WTC11 (cell line): ENCODE measurements at regions not wholly inside any gene's neighbourhood (a gene's known extent, or its start where the extent isn't known, plus 50 kb on each side); places are given as distances from the start of the nearest gene placed in this dataset.
"Not testable (repeated sequence)": the region's sequence is repeated elsewhere in the genome, so short reads cannot be mapped to it uniquely, and the experiment has no call there.

Experiments used
- ATAC-seq: fragments of 200-7000 bp; cut with Tn5 transposase; 2 replicates; pipeline ENCODE4 v1.10.0; 2021; ENCODE audit warnings: mild to moderate bottlenecking, moderate library complexity
- CTCF ChIA-PET: fragments of 300-600 bp; sonication (Branson Sonifier 250); formaldehyde crosslinking; loops from one replicate; lab custom pipeline; 2021; ENCODE audit warnings: antibody characterized with exemption; lab: Charles Lee
- POLR2A ChIA-PET: fragments of 350-600 bp; sonication (Branson Sonifier 250); formaldehyde crosslinking; loops from one replicate; lab custom pipeline; 2021; ENCODE audit warnings: antibody characterized with exemption; lab: Charles Lee
- DNase-seq: peaks from one replicate; pipeline ENCODE4 v3.0.0; 2021; ENCODE audit warnings: low spot score
- H3K27ac Mint-ChIP-seq: 2 replicates; pipeline ENCODE4 v1.8.0; 2021; ENCODE audit warnings: mixed read lengths
- H3K27me3 Mint-ChIP-seq: 2 replicates; pipeline ENCODE4 v1.8.0; 2021; ENCODE audit warnings: low read depth, mild to moderate bottlenecking, moderate library complexity, mixed read lengths
- H3K36me3 Mint-ChIP-seq: 2 replicates; pipeline ENCODE4 v1.8.0; 2021; ENCODE audit warnings: mixed read lengths
- H3K4me1 Mint-ChIP-seq: 2 replicates; pipeline ENCODE4 v1.8.0; 2022; ENCODE audit warnings: mixed read lengths
- H3K4me3 Mint-ChIP-seq: 2 replicates; pipeline ENCODE4 v1.8.0; 2021; ENCODE audit warnings: mild to moderate bottlenecking, moderate library complexity, mixed read lengths
- H3K9me3 Mint-ChIP-seq: 2 replicates; pipeline ENCODE4 v1.8.0; 2021; ENCODE audit warnings: mixed read lengths
- E2F4 ChIP-seq: sonication (generic); formaldehyde crosslinking; IDR thresholded peaks from 2 replicates; pipeline ENCODE4 v1.8.1; 2022; ENCODE audit warnings: low read depth, mild to moderate bottlenecking, moderate library complexity, missing genetic modification reagents, borderline replicate concordance
- HMGA2 ChIP-seq: fragments of 250-450 bp; sonication (Bioruptor Pico); IDR thresholded peaks from 2 replicates; pipeline ENCODE4 v1.4.0; 2021; ENCODE audit warnings: mild to moderate bottlenecking, moderate library complexity
- HMGXB4 ChIP-seq: sonication (generic); formaldehyde crosslinking; IDR thresholded peaks from 2 replicates; pipeline ENCODE4 v1.8.1; 2023; ENCODE audit warnings: mild to moderate bottlenecking, moderate library complexity, missing genetic modification reagents
- JAZF1 ChIP-seq: fragments of 250-450 bp; sonication (Bioruptor Pico); IDR thresholded peaks from 2 replicates; pipeline ENCODE4 v1.9.0; 2021; ENCODE audit warnings: moderate library complexity, mild to moderate bottlenecking, inconsistent platforms
- NFATC4 ChIP-seq: fragments of 250-450 bp; sonication (Bioruptor Pico); IDR thresholded peaks from 2 replicates; pipeline ENCODE4 v1.9.0; 2021; ENCODE audit warnings: mild to moderate bottlenecking
- NR1H2 ChIP-seq: sonication (generic); formaldehyde crosslinking; IDR thresholded peaks from 2 replicates; pipeline ENCODE4 v1.9.0; 2021; ENCODE audit warnings: mild to moderate bottlenecking, moderate library complexity, missing genetic modification reagents
- NR2C2 ChIP-seq: sonication (generic); formaldehyde crosslinking; IDR thresholded peaks from 2 replicates; pipeline ENCODE4 v1.8.0; 2022; ENCODE audit warnings: mild to moderate bottlenecking, missing genetic modification reagents
- OVOL2 ChIP-seq: fragments of 250-450 bp; sonication (Bioruptor Pico); IDR thresholded peaks from 2 replicates; pipeline ENCODE4 v1.9.0; 2021; ENCODE audit warnings: mild to moderate bottlenecking, borderline replicate concordance
- STAT6 ChIP-seq: sonication (generic); formaldehyde crosslinking; conservative IDR thresholded peaks from 2 replicates; pipeline ENCODE4 v1.8.1; 2023; ENCODE audit warnings: mild to moderate bottlenecking, low read depth, missing genetic modification reagents, moderate library complexity
- TCF7 ChIP-seq: sonication (generic); formaldehyde crosslinking; IDR thresholded peaks from 2 replicates; pipeline ENCODE4 v1.8.0; 2022; ENCODE audit warnings: mild to moderate bottlenecking, low read depth, missing genetic modification reagents, moderate library complexity
- TEAD1 ChIP-seq: sonication (generic); formaldehyde crosslinking; IDR thresholded peaks from 2 replicates; pipeline ENCODE4 v1.8.0; 2022; ENCODE audit warnings: mild to moderate bottlenecking, missing genetic modification reagents
- TP53 ChIP-seq: sonication (generic); formaldehyde crosslinking; IDR thresholded peaks from 2 replicates; pipeline ENCODE4 v1.8.1; 2023; ENCODE audit warnings: mild to moderate bottlenecking, missing genetic modification reagents
- ZNF138 ChIP-seq: sonication (generic); formaldehyde crosslinking; conservative IDR thresholded peaks from 2 replicates; pipeline ENCODE4 v1.8.1; 2022; ENCODE audit warnings: mild to moderate bottlenecking, moderate library complexity, missing genetic modification reagents
- TF ChIP-seq, protein P1 (sequence below): sonication (generic); formaldehyde crosslinking; IDR thresholded peaks from 2 replicates; pipeline ENCODE4 v1.8.1; 2022; ENCODE audit warnings: mild to moderate bottlenecking, missing genetic modification reagents, moderate library complexity, borderline replicate concordance
- TF ChIP-seq, protein P2 (sequence below): fragments of 250-450 bp; sonication (Bioruptor Pico); IDR thresholded peaks from 2 replicates; pipeline ENCODE4 v1.9.0; 2021; ENCODE audit warnings: mild to moderate bottlenecking, borderline replicate concordance
- TF ChIP-seq, protein P3 (sequence below): sonication (generic); formaldehyde crosslinking; IDR thresholded peaks from 2 replicates; pipeline ENCODE4 v1.8.1; 2022; ENCODE audit warnings: low read depth, missing genetic modification reagents, borderline replicate concordance

DNA sequence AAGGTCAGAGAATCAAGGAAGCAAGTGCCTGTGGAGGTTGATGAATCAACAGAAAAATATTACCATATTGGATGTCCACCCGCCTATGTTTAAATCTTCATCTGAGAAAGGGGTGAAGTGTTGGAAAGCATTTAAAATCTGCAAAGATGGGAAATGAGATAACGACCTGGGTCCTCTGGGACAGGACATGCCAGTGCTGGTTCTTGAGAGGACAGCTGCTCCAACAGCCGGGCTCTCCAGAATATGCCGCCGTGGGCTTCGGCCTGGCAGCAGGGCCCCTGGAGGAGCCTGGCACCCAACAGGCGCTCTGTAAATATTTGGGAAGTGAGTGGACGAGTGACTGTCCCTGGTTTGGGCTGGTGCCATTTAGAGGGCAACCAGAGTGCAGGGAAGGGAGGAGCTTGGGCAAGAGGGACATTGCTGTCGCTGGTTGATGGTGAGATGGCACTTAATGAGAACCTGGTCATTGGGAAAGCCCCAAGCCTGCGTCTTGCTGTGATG lies 129.9 kb downstream of the KCNA5 start:
- H3K4me1 Mint-ChIP-seq, result peaks cover 4% of the 10 kb centered on the region; the same call in 1 of the 2 replicates
- peaks cover 4% of the 10 kb centered on the region; the same call in 1 of the 2 replicates for H3K9me3 Mint-ChIP-seq
- H3K27me3 Mint-ChIP-seq, result no peaks in the 10 kb centered on the region
- H3K4me3 Mint-ChIP-seq, result no peak overlapping the region
- DNase-seq, result no peak
- CTCF ChIA-PET, result interaction anchor here (0.6 to 3.4 kb wide), 6 partner anchors 233 to 572 kb away, joined by 3 to 19 read pairs (median 3); no protein-coding TSS in a partner anchor
- H3K36me3 Mint-ChIP-seq, result peaks cover 4% of the 10 kb centered on the region; the same call in 1 of the 2 replicates
- no peak overlapping the region for H3K27ac Mint-ChIP-seq
- POLR2A ChIA-PET, result no interaction called here
- ATAC-seq, result no peak
- TF ChIP-seq TP53 (CRISPR knock-in tag) (no peak), HMGXB4 (CRISPR knock-in tag) (no peak), OVOL2 (CRISPR knock-in tag) (no peak), ZNF138 (CRISPR knock-in tag) (no peak), NR1H2 (CRISPR knock-in tag) (no peak), STAT6 (CRISPR knock-in tag) (no peak), TCF7 (no peak), TEAD1 (CRISPR knock-in tag) (no peak), NR2C2 (no peak), HMGA2 (CRISPR knock-in tag) (no peak), JAZF1 (CRISPR knock-in tag) (no peak), E2F4 (CRISPR knock-in tag) (no peak), NFATC4 (CRISPR knock-in tag) (no peak)
- TF ChIP-seq, protein P1, sequence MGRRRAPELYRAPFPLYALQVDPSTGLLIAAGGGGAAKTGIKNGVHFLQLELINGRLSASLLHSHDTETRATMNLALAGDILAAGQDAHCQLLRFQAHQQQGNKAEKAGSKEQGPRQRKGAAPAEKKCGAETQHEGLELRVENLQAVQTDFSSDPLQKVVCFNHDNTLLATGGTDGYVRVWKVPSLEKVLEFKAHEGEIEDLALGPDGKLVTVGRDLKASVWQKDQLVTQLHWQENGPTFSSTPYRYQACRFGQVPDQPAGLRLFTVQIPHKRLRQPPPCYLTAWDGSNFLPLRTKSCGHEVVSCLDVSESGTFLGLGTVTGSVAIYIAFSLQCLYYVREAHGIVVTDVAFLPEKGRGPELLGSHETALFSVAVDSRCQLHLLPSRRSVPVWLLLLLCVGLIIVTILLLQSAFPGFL, result no peak
- TF ChIP-seq, protein P2, sequence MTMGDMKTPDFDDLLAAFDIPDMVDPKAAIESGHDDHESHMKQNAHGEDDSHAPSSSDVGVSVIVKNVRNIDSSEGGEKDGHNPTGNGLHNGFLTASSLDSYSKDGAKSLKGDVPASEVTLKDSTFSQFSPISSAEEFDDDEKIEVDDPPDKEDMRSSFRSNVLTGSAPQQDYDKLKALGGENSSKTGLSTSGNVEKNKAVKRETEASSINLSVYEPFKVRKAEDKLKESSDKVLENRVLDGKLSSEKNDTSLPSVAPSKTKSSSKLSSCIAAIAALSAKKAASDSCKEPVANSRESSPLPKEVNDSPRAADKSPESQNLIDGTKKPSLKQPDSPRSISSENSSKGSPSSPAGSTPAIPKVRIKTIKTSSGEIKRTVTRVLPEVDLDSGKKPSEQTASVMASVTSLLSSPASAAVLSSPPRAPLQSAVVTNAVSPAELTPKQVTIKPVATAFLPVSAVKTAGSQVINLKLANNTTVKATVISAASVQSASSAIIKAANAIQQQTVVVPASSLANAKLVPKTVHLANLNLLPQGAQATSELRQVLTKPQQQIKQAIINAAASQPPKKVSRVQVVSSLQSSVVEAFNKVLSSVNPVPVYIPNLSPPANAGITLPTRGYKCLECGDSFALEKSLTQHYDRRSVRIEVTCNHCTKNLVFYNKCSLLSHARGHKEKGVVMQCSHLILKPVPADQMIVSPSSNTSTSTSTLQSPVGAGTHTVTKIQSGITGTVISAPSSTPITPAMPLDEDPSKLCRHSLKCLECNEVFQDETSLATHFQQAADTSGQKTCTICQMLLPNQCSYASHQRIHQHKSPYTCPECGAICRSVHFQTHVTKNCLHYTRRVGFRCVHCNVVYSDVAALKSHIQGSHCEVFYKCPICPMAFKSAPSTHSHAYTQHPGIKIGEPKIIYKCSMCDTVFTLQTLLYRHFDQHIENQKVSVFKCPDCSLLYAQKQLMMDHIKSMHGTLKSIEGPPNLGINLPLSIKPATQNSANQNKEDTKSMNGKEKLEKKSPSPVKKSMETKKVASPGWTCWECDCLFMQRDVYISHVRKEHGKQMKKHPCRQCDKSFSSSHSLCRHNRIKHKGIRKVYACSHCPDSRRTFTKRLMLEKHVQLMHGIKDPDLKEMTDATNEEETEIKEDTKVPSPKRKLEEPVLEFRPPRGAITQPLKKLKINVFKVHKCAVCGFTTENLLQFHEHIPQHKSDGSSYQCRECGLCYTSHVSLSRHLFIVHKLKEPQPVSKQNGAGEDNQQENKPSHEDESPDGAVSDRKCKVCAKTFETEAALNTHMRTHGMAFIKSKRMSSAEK (CRISPR knock-in tag), result no peak
- TF ChIP-seq, protein P3, sequence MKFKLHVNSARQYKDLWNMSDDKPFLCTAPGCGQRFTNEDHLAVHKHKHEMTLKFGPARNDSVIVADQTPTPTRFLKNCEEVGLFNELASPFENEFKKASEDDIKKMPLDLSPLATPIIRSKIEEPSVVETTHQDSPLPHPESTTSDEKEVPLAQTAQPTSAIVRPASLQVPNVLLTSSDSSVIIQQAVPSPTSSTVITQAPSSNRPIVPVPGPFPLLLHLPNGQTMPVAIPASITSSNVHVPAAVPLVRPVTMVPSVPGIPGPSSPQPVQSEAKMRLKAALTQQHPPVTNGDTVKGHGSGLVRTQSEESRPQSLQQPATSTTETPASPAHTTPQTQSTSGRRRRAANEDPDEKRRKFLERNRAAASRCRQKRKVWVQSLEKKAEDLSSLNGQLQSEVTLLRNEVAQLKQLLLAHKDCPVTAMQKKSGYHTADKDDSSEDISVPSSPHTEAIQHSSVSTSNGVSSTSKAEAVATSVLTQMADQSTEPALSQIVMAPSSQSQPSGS (CRISPR knock-in tag), result no peak

DNA sequence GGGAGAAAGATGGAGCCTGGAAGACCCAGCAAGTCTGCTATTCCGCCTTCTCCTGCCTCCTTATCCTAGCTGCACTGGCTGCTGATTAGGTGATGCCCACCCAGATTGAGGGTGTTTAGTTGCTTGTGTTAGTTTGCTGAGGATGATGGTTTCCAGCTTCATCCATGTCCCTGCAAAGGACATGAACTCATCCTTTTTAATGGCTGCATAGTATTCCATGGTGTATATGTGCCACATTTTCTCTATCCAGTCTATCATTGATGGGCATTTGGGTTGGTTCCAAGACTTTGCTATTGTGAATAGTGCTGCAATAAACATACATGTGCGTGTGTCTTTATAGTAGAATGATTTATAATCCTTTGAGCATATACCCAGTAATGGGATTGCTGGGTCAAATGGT lies 131.7 kb downstream of the KCNA5 start:
- CTCF ChIA-PET, H3K36me3 Mint-ChIP-seq, H3K27me3 Mint-ChIP-seq, H3K4me3 Mint-ChIP-seq, DNase-seq, ATAC-seq, H3K27ac Mint-ChIP-seq, POLR2A ChIA-PET, H3K4me1 Mint-ChIP-seq, H3K9me3 Mint-ChIP-seq: not testable (repeated sequence)
